Testis (tissue), 2 donors: ENCODE measurements at regions not wholly inside any gene's neighbourhood (a gene's known extent, or its start where the extent isn't known, plus 50 kb on each side); places are given as distances from the start of the nearest gene placed in this dataset.
"Not testable (repeated sequence)": the region's sequence is repeated elsewhere in the genome, so short reads cannot be mapped to it uniquely, and the experiment has no call there.

Experiments used
- DNase-seq: peaks from one replicate; pipeline ENCODE4 v3.0.0-alpha.2; 2019
- H3K27ac ChIP-seq, 2 donors: fragments of 200-600 bp; sonication (generic); one replicate each; pipeline ENCODE4 v1.5.1; 2019
- H3K27me3 ChIP-seq: fragments of 200-600 bp; sonication (generic); one replicate; pipeline ENCODE4 v1.5.1; 2019
- H3K36me3 ChIP-seq: fragments of 200-600 bp; sonication (generic); one replicate; pipeline ENCODE4 v1.5.1; 2017; ENCODE audit warnings: low read depth; ENCODE audit errors: missing control alignments
- H3K4me1 ChIP-seq: fragments of 200-600 bp; sonication (generic); one replicate; pipeline ENCODE4 v1.5.1; 2019
- H3K4me3 ChIP-seq, 2 donors: fragments of 200-600 bp; sonication (generic); one replicate each; pipeline ENCODE4 v1.5.1; 2017 to 2019
- H3K9me3 ChIP-seq: fragments of 200-600 bp; sonication (generic); one replicate; pipeline ENCODE4 v1.5.1; 2017
- POLR2A ChIP-seq: fragments of 450-650 bp; IDR thresholded peaks from one replicate; pipeline ENCODE4 v1.6.1; 2017; ENCODE audit warnings: antibody characterized with exemption, mild to moderate bottlenecking, moderate library complexity
- WGBS, 2 donors: methylation state at CpG; one replicate each; pipeline ENCODE4 v1.1.5; 2018; 5-methylcytosine and 5-hydroxymethylcytosine counted together
- intact Hi-C: fragments of 100-400 bp; cut with DNase I; formaldehyde crosslinking; loops from one replicate; pipeline ENCODE4 v1.15.1; 2023; ENCODE audit warnings: low total_unique reads
- TF ChIP-seq, protein P1 (sequence below), 3 experiments: fragments of 450-650 bp in 2 of 3; fragments of 200-600 bp in 1 of 3; sonication (generic) in 1 of 3; IDR thresholded peaks; one replicate each; pipeline ENCODE4 v1.5.1; 2016 to 2019; ENCODE audit warnings: antibody characterized with exemption in 3 of 3, mild to moderate bottlenecking in 2 of 3, moderate library complexity in 1 of 3

DNA sequence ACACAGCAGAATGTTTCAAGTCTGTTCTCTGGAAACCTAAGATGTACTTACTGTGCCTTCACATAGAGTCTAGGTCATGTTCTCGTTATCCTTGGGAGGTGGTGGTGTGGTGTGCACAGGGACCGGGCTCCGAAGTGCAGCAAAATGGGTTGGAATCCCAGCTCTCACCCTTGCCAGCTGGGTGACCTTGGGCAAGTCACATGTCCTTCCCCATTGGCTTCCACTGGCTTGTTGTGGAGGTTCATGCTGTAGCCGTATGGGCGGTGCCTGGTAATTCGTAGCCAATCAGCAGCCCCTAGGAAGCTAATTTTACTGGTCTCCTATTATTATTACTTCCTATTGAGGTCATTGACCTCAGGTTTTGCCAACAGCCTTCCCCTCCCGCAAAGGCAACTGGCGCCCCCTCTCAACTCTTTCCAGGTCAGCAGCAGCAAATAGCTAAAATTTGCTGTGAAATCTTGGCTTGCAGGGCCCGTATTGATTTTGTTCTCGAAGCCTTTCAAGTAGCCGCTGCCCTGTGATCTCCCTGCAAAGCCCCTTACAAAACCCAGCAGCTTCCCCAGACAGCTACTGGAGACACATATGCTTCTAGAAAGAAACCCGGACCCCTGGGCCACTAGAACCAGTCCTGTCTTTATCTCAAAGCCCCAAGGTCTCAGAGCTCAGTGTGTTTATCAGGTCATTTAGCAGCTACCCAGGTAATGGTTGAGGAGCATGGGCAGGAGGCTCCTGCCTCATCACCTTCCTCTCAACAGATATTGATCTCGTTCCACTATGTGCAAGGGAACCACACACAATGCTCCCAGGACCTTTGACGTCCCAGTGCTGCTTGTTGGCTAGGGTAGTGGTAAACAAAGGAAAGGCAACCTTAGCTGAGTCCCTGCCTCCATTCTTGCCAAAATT lies 66.5 kb upstream of the SLC1A4 start:
- WGBS, 2 donors, result 59 to 67% methylated on average over 14 of the region's 14 CpGs
- Histone ChIP-seq H3K27ac (no peak overlapping the region), H3K27me3 (no peaks in the 10 kb centered on the region), H3K36me3 (no peaks in the 10 kb centered on the region), H3K4me1 (peaks cover 7% of the 10 kb centered on the region), H3K4me3 (no peak overlapping the region), H3K9me3 (no peaks in the 10 kb centered on the region)
- TF ChIP-seq, protein P1, sequence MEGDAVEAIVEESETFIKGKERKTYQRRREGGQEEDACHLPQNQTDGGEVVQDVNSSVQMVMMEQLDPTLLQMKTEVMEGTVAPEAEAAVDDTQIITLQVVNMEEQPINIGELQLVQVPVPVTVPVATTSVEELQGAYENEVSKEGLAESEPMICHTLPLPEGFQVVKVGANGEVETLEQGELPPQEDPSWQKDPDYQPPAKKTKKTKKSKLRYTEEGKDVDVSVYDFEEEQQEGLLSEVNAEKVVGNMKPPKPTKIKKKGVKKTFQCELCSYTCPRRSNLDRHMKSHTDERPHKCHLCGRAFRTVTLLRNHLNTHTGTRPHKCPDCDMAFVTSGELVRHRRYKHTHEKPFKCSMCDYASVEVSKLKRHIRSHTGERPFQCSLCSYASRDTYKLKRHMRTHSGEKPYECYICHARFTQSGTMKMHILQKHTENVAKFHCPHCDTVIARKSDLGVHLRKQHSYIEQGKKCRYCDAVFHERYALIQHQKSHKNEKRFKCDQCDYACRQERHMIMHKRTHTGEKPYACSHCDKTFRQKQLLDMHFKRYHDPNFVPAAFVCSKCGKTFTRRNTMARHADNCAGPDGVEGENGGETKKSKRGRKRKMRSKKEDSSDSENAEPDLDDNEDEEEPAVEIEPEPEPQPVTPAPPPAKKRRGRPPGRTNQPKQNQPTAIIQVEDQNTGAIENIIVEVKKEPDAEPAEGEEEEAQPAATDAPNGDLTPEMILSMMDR (IDR thresholded peaks at IDR 0.05), result no peak
- no peak for TF ChIP-seq POLR2A
- intact Hi-C loops, result loop anchor here (5.0 kb wide), 1 partner anchor 65 kb away; the partner anchor contains the start of gene SLC1A4
- peak; percentile 59 for DNase-seq

DNA sequence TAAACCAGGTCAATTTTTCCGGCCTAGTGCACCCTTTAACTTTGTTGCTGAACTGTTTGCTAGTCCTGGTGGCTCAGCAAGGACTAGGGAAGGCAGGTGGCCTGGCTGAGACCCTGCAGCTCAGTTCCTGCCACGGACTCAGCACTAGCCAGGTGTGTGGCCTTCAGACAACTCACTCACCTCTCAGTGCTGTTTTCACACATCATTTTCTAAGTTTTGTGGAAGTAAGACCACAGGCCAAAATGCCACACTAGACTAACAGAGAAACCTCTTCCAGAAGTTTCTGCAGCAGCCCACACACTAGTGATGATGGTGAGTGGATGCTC lies 65.9 kb upstream of the SLC1A4 start:
- intact Hi-C loops, result loop anchor here (5.0 kb wide), 1 partner anchor 64 kb away; the partner anchor contains the start of gene SLC1A4
- H3K27me3 ChIP-seq, result no peaks in the 10 kb centered on the region
- 52 to 72% methylated on average over 2 of the region's 2 CpGs for WGBS, 2 donors
- peaks cover 7% of the 10 kb centered on the region for H3K4me1 ChIP-seq
- no peak overlapping the region for H3K4me3 ChIP-seq
- DNase-seq, result no peak
- H3K9me3 ChIP-seq, result no peaks in the 10 kb centered on the region
- TF ChIP-seq POLR2A, result no peak
- TF ChIP-seq, protein P1 (IDR thresholded peaks at IDR 0.05), result no peak
- H3K36me3 ChIP-seq, result no peaks in the 10 kb centered on the region
- H3K27ac ChIP-seq, result no peak overlapping the region

DNA sequence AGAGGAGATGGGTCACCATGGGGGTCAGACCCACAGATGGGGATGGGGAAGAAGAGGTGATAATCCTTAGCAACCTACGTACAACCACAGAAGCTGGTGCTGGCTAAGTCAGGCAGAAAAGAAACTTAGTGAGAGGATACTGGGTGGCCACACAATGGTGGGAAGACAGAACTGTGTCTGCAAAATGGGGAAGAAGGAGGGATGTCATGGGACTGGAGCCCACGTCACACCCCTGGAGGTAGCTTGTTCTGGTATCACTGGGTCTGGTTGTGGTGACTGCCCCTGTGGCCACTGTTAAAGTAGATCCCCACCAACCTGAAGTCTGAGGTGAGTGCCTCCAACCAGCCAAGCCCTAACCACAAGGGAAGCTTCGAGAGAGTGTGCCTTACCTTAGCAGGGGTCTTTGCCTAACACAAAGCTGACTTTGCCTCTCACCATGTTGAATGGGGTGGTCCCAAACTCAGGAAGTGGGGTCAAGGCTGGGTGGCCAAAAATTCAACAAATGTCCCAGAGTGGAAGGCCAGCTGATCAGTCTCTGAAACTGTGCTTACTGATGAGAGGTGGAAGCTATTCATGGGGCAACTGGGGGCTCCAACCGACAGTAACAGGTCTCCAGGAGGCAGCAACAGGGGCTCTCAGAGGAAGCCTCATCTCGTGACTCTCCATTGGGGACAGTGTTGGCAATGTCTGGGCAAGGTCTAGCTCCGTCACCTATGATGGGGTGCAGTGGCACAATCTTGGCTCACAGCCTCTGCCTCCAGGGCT lies 64.8 kb upstream of the SLC1A4 start:
- WGBS, 2 donors, result 95 to 97% methylated on average over 3 to 6 of the region's 6 CpGs
- H3K9me3 ChIP-seq, result no peaks in the 10 kb centered on the region
- DNase-seq, result no peak
- TF ChIP-seq, protein P1 (IDR thresholded peaks at IDR 0.05), result no peak
- intact Hi-C loops, result loop anchor here (5.0 kb wide), 1 partner anchor 63 kb away; the partner anchor contains the start of gene SLC1A4
- H3K4me1 ChIP-seq, result peaks cover 7% of the 10 kb centered on the region
- no peak overlapping the region for H3K4me3 ChIP-seq
- no peak overlapping the region for H3K27ac ChIP-seq
- H3K27me3 ChIP-seq, result no peaks in the 10 kb centered on the region
- H3K36me3 ChIP-seq, result no peaks in the 10 kb centered on the region

DNA sequence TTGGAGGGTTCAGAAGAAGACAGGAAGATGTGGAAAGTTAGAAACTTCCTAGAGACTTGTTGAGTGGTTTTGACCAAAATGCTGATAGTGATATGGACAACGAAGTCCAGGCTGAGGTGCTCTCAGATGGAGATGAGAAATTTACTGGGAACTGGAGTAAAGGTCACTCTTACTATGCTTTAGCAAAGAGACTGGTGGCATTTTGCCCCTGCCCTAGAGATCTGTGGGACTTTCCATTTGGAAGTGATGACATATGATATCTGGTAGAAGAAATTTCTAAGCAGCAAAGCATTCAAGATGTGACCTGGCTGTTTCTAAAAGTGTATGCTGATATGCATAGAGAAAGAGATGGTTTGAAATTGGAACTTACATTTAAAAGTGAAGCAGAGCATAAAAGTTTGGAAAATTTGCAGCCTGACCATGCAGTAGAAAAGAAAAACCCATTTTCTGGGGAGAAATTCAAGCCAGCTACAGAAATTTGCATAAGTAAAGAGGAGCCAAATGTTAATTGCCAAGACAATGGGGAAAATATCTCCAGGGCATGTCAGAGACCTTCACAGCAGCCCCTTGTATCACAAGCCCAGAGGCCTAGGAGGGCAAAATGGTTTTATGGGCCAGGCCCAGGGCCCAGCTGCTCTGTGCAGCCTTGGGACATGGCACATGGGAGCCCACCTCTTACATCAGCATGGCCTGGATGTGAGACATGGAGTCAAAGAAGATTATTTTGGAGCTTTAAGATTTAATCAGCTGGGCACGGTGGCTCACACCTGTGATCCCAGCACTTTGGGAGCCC lies 63.1 kb upstream of the SLC1A4 start:
- H3K4me3 ChIP-seq, H3K36me3 ChIP-seq, H3K9me3 ChIP-seq, DNase-seq, H3K4me1 ChIP-seq, H3K27ac ChIP-seq, intact Hi-C loops, H3K27me3 ChIP-seq: not testable (repeated sequence)
- WGBS, 2 donors, result 89 to 96% methylated on average over 2 of the region's 2 CpGs

DNA sequence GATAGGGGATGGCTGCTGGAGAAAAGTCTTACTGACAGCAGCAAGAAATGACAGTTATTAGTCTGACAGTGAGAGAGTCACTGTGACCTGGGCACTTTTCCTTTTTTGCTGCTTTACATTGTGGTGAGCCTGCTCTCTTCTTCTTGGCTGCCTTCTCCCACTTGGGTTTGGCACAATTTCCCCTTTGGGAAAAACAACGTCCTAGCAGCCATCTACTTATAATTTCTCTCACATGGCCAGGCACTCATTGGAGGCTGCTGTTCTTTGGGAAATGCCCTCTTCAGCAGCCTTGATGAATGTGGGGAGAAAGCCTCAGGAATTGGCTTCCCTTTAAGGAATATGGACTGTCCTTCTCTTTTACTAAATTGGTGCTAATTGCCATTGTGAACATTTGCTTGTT lies 60.4 kb upstream of the SLC1A4 start:
- TF ChIP-seq POLR2A, result no peak
- TF ChIP-seq, protein P1 (IDR thresholded peaks at IDR 0.05), result no peak
- WGBS, 2 donors, result 36 to 47% methylated on average over 1 of the region's 1 CpG
- no peak for DNase-seq
- Histone ChIP-seq H3K4me3 (no peak overlapping the region), H3K27me3 (no peaks in the 10 kb centered on the region), H3K9me3 (no peaks in the 10 kb centered on the region), H3K4me1 (no peaks in the 10 kb centered on the region), H3K36me3 (no peaks in the 10 kb centered on the region), H3K27ac (no peak overlapping the region)
- intact Hi-C loops, result no loop called here
